ENCODE measurements at regions not wholly inside any gene's neighbourhood (a gene's known extent, or its start where the extent isn't known, plus 50 kb on each side); places are given as distances from the start of the nearest gene placed in this dataset.
"Not testable (repeated sequence)": the region's sequence is repeated elsewhere in the genome, so short reads cannot be mapped to it uniquely, and the experiment has no call there.

DNA sequence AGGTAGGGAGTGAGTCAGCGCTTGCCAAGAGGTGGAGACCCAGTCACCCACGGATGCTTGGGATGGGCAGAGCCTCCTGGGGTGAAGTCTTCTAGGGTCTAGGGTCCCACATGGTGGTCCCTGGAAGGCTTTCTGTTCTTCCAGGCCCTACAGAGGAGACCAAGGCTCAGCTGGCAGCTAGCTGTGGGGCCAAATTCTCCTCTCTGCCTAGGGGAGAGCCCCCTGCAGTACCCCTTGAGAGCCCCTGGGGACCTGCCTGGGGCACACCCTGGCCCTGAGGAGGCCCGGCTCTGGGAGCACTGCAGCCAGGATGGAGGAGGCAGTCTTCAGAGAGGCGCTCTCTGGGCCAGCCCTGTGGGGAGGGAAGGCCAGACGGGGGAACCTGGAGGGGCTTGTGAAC is 128.6 kb upstream of the SMURF2 start:
- H3K4me2 ChIP-seq (ENCODE audit: insufficient read depth, low read length); H3K79me2 ChIP-seq (ENCODE audit: control insufficient read depth, insufficient read depth, low read length); POLR2A ChIA-PET; DNase-seq (ENCODE audit: low read depth, low spot score); H3K4me3 ChIP-seq (replicated peaks in 1 of 3; ENCODE audit: insufficient read depth in 1 of 3, low read depth in 1 of 3, low read length in 3 of 3); FAIRE-seq; H3K9me3 ChIP-seq (replicated peaks; ENCODE audit: control insufficient read depth, insufficient read depth, low read length); H3K27me3 ChIP-seq (ENCODE audit: control insufficient read depth in 2 of 2, insufficient read depth in 2 of 2, low read length in 2 of 2); CTCF ChIA-PET; H3K9me1 ChIP-seq (replicated peaks; ENCODE audit: control insufficient read depth, extremely low read depth, insufficient read depth, low read length); H3K9ac ChIP-seq (replicated peaks; ENCODE audit: extremely low read depth, insufficient read depth, low read length); H3K36me3 ChIP-seq (ENCODE audit: control insufficient read depth in 2 of 2, extremely low read depth in 1 of 2, insufficient read depth in 2 of 2, low read length in 2 of 2); H2AFZ ChIP-seq (ENCODE audit: low read depth, low read length); H4K20me1 ChIP-seq (replicated peaks; ENCODE audit: control insufficient read depth, extremely low read depth, insufficient read depth, low read length); H3K27ac ChIP-seq (ENCODE audit: insufficient read depth, low read depth, low read length); dilution Hi-C loops (cut with MboI; ENCODE audit: extremely low pct_ligation_motif_present, low sequenced_read_pairs); intact Hi-C loops (cut with micrococcal nuclease); BruUV-seq (replicated peaks): not testable (repeated sequence)
- H3K4me1 ChIP-seq (ENCODE audit: control insufficient read depth, extremely low read depth, insufficient read depth, low read length) = peaks cover 16% of the 10 kb centered on the region

DNA sequence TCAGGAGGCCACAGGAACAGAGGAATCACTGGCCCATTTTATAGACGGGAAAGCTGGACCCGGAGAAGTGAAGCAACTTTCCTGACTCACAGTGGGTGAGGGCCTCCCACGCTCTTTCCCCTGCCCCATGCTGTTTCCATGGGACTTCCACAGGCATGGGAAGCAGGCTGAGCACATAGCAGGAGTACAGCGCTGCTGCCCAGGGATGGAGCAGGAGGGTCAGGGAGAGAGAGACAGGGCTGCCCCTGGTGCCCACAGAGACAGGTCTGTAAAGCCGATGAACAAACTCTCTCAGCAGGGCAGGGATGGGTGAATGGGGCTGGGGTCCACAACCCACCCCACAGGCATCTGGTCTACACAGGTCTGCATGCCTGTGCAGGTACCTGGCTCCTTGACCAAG is 128.1 kb upstream of the SMURF2 start:
- H3K27ac ChIP-seq (ENCODE audit: insufficient read depth, low read depth, low read length); dilution Hi-C loops (cut with MboI; ENCODE audit: extremely low pct_ligation_motif_present, low sequenced_read_pairs); H2AFZ ChIP-seq (ENCODE audit: low read depth, low read length); POLR2A ChIA-PET; H3K4me2 ChIP-seq (ENCODE audit: insufficient read depth, low read length); BruUV-seq (replicated peaks); H3K9me3 ChIP-seq (replicated peaks; ENCODE audit: control insufficient read depth, insufficient read depth, low read length); H3K27me3 ChIP-seq (ENCODE audit: control insufficient read depth in 2 of 2, insufficient read depth in 2 of 2, low read length in 2 of 2); H3K36me3 ChIP-seq (ENCODE audit: control insufficient read depth in 2 of 2, extremely low read depth in 1 of 2, insufficient read depth in 2 of 2, low read length in 2 of 2); CTCF ChIA-PET; H3K9me1 ChIP-seq (replicated peaks; ENCODE audit: control insufficient read depth, extremely low read depth, insufficient read depth, low read length); intact Hi-C loops (cut with micrococcal nuclease); H3K79me2 ChIP-seq (ENCODE audit: control insufficient read depth, insufficient read depth, low read length); DNase-seq (ENCODE audit: low read depth, low spot score); FAIRE-seq; H4K20me1 ChIP-seq (replicated peaks; ENCODE audit: control insufficient read depth, extremely low read depth, insufficient read depth, low read length); H3K4me3 ChIP-seq (replicated peaks in 1 of 3; ENCODE audit: insufficient read depth in 1 of 3, low read depth in 1 of 3, low read length in 3 of 3); H3K9ac ChIP-seq (replicated peaks; ENCODE audit: extremely low read depth, insufficient read depth, low read length): not testable (repeated sequence)
- peaks cover 16% of the 10 kb centered on the region for H3K4me1 ChIP-seq (ENCODE audit: control insufficient read depth, extremely low read depth, insufficient read depth, low read length)

DNA sequence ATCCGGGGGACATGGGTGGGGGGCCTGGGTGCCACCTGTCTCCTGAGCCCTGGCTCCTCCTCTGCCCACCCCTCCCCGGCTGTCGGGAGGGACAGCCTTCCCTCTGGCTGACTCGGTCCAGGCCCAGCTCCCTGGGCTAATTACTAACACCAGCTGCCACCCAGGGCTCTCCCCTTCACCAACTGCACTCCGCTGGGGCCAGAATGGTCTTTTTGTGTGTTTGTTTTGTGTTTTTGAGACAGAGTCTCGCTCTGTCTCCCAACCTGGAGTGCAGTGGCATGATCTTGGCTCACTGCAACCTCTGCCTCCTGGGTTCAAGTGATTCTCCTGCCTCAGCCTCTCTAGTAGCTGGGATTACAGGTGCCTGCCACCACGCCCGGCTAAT is 126.9 kb upstream of the SMURF2 start:
- H3K9ac ChIP-seq (replicated peaks; ENCODE audit: extremely low read depth, insufficient read depth, low read length); POLR2A ChIA-PET; H2AFZ ChIP-seq (ENCODE audit: low read depth, low read length); H3K79me2 ChIP-seq (ENCODE audit: control insufficient read depth, insufficient read depth, low read length); H3K4me3 ChIP-seq (replicated peaks in 1 of 3; ENCODE audit: insufficient read depth in 1 of 3, low read depth in 1 of 3, low read length in 3 of 3); intact Hi-C loops (cut with micrococcal nuclease); H3K4me2 ChIP-seq (ENCODE audit: insufficient read depth, low read length); DNase-seq (ENCODE audit: low read depth, low spot score); H3K9me3 ChIP-seq (replicated peaks; ENCODE audit: control insufficient read depth, insufficient read depth, low read length); FAIRE-seq; H4K20me1 ChIP-seq (replicated peaks; ENCODE audit: control insufficient read depth, extremely low read depth, insufficient read depth, low read length); CTCF ChIA-PET; H3K9me1 ChIP-seq (replicated peaks; ENCODE audit: control insufficient read depth, extremely low read depth, insufficient read depth, low read length); H3K27ac ChIP-seq (ENCODE audit: insufficient read depth, low read depth, low read length); BruUV-seq (replicated peaks); H3K36me3 ChIP-seq (ENCODE audit: control insufficient read depth in 2 of 2, extremely low read depth in 1 of 2, insufficient read depth in 2 of 2, low read length in 2 of 2); H3K27me3 ChIP-seq (ENCODE audit: control insufficient read depth in 2 of 2, insufficient read depth in 2 of 2, low read length in 2 of 2); dilution Hi-C loops (cut with MboI; ENCODE audit: extremely low pct_ligation_motif_present, low sequenced_read_pairs): not testable (repeated sequence)
- peaks cover 12% of the 10 kb centered on the region for H3K4me1 ChIP-seq (ENCODE audit: control insufficient read depth, extremely low read depth, insufficient read depth, low read length)

Measured in endothelial cell of umbilical vein (primary cell).